ENCODE measurements at regions not wholly inside any gene's neighbourhood (a gene's known extent, or its start where the extent isn't known, plus 50 kb on each side); places are given as distances from the start of the nearest gene placed in this dataset.
"Not testable (repeated sequence)": the region's sequence is repeated elsewhere in the genome, so short reads cannot be mapped to it uniquely, and the experiment has no call there.

DNA sequence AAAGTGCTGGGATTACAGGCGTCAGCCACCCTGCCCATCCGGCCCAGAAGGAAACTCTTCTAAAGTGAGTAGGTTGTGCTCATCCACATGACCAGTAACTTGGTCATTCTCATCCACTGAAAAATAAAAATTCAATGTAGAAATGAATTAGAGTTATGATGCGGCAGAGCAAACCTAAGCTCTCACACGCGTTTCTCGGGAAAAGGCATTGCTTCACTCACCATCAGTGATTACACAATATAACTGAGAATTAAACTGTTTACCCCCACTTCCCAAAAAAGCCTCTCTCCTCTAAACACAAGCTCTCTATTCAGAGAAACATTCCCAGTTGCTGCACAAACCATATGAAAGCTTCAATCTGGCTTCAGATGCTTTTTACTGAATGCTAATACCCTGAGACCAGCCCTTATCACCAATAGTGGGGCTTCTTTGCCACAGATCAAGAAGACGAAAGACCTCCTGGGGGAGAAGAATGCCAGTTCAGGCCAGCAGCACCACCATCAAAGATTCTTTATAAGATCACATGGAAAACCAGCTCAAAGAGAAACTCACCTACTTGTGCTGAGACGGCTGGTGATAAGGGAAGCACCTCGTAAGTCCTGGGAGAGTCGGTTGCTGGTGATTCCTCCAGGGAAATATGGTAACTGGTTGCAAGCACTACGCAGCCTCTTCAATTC lies 121.5 kb upstream of the SFSWAP start:
- DNase-seq = no peak

- no peak for DNase-seq
Observed at GRCh38 chr12:131589966-131590365, 120.9 kb upstream of the SFSWAP start.

DNA sequence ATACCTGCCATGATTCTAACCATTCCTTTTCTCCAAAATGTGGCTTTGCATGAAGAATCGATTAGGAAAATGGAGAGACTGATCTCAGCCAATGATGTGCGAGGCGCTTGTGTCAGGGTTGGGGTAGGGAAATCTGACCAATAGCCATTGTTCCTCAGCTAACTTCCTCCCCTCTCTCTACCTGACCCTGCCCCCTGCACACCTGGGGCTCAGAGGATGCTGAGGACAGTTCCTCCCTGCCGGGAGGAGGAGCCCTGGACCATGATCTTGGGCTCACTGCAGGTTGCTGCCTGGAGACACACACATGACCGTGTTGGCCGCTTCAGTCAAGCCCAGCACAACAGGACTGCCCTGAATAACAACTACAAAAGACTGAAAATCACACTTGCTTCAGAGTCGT lies 119.8 kb upstream of the SFSWAP start:
- DNase-seq = no peak

- no peak for DNase-seq
Observed at GRCh38 chr12:131591714-131592709, 118.9 kb upstream of the SFSWAP start.

GRCh38 chr12:131592972-131593371 lies 117.9 kb upstream of the SFSWAP start:
- DNase-seq = no peak

DNA sequence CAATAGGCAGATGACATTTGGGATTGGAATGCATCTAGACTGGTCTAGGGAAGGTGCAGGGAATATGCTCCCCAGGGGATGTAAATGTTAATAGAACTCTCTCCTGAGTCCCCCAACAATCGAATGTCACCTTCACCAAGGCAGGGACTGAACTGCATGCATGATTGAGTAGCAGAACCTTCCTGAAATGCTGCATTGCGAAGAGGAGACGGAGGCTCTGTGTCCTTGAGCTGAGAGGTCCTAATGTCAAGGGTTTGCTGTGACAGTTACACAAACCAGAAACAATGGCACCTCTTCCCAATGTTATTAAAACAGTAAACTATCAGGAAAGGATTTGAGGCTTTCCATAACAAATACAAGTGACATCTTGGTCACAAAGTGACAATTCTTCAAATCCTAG lies 117.5 kb upstream of the SFSWAP start:
- DNase-seq = no peak

GRCh38 chr12:131596115-131596514 lies 114.8 kb upstream of the SFSWAP start:
- DNase-seq = no peak

GRCh38 chr12:131597333-131597732 lies 113.6 kb upstream of the SFSWAP start:
- no peak for DNase-seq

GRCh38 chr12:131598717-131599116 lies 112.2 kb upstream of the SFSWAP start:
- DNase-seq = no peak

GRCh38 chr12:131599190-131600159 lies 111.4 kb upstream of the SFSWAP start:
- DNase-seq = no peak

DNA sequence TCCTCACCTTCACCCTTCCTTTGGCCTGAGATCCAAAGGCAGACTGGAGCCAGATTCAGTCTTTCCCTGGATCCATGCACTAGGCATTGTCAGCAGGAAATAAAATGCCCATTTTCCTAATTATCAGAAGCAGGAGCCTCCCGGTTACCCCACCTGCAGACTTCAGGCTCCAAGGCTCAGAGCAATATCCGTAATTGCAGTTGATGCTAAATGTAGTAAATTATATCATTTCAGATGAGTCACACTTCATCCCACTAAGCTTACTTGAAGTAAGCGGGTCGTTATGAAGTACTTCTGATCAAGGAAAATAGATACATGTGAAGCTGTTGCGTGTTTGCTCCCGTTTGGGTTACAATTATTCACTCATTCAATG lies 110.7 kb upstream of the SFSWAP start:
- DNase-seq = no peak

DNA sequence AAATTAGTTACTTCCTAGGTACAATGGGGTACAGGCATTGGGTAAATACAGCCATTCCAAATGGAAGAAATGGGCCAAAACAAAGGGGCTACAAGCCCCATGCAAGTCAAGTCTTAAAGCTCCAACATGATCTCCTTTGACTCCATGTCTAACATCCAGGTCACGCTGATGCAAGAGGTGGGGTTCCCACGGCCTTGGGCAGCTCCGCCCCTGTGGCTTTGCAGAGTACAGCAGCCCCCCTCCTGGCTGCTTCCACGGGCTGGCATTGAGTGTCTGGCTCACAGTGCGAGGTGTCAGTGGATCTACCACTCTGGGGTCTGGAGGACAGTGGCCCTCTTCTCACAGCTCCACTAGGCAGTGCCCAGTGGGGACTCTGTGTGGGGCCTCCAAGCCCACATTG lies 109.4 kb upstream of the SFSWAP start:
- not testable (repeated sequence) for DNase-seq

DNA sequence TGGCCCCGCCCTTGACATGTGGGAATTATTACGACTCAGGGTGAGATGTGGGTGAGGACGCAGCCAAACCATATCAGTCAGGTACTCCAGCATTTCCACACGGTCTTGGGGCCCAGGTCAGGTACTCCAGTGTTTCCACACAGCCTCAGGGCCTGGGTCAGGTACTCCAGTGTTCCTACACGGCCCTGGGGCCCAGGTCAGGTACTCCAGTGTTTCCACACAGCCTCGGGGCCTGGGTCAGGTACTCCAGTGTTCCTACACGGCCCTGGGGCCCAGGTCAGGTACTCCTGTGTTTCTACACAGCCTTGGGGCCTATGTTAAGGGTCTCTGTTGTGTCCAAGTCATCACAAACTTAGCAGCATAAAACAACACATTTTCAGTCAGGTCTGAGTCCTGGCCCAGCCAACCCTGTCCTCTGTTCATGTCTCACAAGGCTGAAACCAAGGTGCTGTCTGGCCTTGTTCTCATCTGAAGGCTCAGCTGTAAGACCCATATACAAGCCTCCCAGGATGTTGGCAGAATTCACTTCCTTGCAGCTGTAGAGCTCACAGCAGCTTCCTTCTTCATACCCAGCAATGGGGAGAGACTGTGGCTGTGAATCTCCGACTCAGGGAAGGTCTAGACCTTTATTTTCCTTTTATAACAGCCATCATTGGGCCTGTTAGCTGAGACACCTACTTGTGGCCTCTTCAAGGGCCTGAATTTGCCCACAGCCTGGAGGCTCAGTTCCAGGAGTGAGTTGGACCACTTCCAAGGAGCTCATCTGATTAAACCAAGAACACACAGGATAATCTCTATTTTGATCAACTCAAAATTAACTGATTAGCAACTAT lies 107.6 kb upstream of the SFSWAP start:
- no peak for DNase-seq

- DNase-seq = no peak
Observed at GRCh38 chr12:131603939-131604795, 106.7 kb upstream of the SFSWAP start.

DNA sequence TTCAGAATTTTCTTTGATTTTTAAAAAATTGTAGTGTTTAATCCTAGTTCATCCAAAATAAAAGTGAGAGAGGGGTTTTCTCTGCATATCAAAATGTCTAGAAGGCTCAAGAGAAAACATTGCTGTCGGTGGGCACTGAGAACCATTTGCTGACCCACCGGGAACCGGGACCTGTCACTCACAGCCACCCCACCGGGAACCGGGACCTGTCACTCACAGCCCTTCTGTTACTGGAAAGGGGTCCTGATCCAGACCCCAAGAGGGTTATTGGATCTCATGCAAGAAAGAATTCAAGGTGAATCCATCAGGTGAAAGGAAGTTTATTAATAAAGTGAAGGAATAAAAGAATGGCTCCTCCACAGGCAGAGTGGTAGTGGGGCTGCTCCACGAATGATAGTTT lies 106.0 kb upstream of the SFSWAP start:
- DNase-seq = no peak

DNA sequence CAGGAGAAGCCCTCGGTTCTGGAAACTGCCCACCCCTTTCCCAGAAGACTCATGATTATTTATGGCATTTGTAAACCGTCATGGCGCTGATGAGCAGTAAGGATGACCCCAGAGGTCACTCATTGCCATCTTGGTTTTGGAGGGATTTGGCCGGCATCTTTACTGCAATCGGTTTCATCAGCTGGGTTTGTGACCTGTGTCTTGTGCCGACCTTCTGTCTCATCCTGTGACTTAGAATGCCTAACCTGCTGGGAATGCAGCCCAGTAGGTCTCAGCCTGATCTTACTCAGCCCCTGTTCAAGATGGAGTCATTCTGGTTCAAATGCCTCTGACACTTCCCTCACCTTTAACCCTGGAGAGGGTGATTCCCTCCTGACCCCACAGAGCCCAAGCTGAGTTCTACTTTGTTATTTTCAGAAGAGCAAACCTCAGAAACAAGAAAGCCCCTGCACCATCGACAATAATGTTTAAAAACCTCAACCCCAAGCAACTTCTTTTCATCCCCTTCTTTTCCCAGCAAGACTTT lies 105.5 kb upstream of the SFSWAP start:
- no peak for DNase-seq

DNA sequence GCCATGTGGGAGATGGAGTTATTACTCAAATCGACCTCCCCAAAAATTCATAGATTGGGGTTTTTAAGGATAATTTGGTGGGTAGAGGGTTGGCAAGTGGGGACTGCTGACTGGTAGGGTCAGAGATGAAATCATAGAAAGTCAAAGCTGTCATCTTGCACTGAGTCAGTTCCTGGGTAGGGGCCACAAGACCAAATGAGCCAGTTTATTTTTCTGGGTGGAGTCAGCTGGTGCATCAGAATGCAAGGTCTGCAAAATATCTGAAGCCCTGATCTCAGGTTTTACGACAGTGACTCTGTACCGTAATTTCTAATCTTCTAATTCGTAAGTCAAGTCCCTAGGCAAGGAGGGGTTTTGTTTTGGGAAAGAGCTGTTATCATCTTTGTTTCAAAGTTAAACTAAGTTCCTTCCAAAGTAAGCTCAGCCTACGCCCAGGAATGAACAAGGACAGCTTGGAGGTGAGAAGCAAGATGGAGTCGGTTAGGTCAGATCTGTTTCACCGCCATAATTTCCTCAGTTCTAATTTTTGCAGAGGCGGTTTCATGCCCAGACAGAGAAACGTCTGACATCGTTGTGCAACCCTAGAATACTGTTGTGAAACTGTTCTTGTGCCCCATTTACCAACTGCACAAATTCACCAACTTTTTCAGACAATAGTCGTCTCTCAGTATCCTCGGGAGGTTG lies 104.5 kb upstream of the SFSWAP start:
- DNase-seq = no peak

DNA sequence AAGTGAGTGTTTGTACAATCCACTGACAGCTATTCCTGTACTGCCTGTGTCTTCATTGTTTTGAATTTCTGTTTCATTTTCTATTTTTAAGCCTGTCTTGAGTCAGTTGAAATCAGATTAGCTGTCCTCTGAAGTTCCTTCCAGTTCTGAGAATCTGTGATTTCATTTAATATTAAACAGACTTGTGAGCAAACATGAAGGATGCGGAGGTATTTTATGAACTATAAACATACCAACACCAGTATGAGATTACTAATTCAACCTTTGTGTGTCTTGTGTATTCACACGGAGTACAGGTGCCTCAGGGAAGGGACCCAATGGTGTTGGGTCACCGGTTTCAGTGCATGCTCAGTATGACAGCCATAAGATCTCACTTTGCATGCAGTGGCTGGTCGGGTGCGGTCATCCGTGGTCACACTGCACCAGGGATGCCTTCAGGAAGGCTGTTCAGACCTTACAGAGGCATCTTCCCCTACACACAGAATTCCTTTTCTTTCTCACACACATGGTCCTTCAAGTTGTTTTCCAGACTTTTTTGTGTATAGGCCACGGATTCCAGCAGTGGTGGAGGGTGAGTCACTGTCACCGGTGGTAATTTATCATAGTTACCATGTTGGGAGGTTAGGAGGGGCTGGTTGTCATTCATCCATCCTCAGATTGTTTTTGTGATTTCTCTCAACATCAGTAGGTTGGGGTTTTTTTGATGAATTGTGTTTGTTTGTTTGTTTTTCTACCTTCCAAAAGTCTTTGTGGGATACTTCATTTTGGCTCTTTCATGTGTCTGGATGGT lies 103.0 kb upstream of the SFSWAP start:
- DNase-seq = no peak

Data from 8988T (cell line).